KMS-11 (cell line): ENCODE measurements at regions not wholly inside any gene's neighbourhood (a gene's known extent, or its start where the extent isn't known, plus 50 kb on each side); places are given as distances from the start of the nearest gene placed in this dataset.

ENCODE experiments used
- H2AFZ ChIP-seq: fragments of 200-600 bp; sonication (generic); 2 replicates; pipeline ENCODE4 v1.6.1; 2016; ENCODE audit warnings: antibody characterized with exemption, mixed run types, low read depth
- H3K27ac ChIP-seq: fragments of 200-600 bp; sonication (generic); 2 replicates; pipeline ENCODE4 v1.6.1; 2016; ENCODE audit warnings: mild to moderate bottlenecking, mixed run types
- H3K27me3 ChIP-seq: fragments of 200-600 bp; sonication (generic); 2 replicates; pipeline ENCODE4 v1.6.1; 2017; ENCODE audit warnings: mild to moderate bottlenecking, low read depth, mixed run types, moderate library complexity; ENCODE audit not compliant: insufficient read depth
- H3K36me3 ChIP-seq: fragments of 200-600 bp; sonication (generic); 2 replicates; pipeline ENCODE4 v1.6.1; 2017; ENCODE audit warnings: mild to moderate bottlenecking, mixed run types; ENCODE audit not compliant: insufficient read depth
- H3K4me1 ChIP-seq: fragments of 200-600 bp; sonication (generic); 2 replicates; pipeline ENCODE4 v1.6.1; 2016; ENCODE audit warnings: mild to moderate bottlenecking, low read depth, mixed run types; ENCODE audit not compliant: poor library complexity, severe bottlenecking
- H3K4me2 ChIP-seq: fragments of 200-600 bp; sonication (generic); 2 replicates; pipeline ENCODE4 v1.7.0; 2016; ENCODE audit warnings: mild to moderate bottlenecking, mixed run types
- H3K4me3 ChIP-seq: fragments of 200-600 bp; sonication (generic); IDR thresholded peaks from 2 replicates; pipeline ENCODE4 v1.6.1; 2017; ENCODE audit warnings: low read depth, low read length, mixed read lengths; ENCODE audit not compliant: insufficient read depth
- H3K79me2 ChIP-seq: fragments of 200-600 bp; sonication (generic); 2 replicates; pipeline ENCODE4 v1.6.1; 2016; ENCODE audit warnings: low read depth, mixed run types; ENCODE audit not compliant: insufficient read depth
- H3K9ac ChIP-seq: fragments of 200-600 bp; sonication (generic); 2 replicates; pipeline ENCODE4 v1.6.1; 2016; ENCODE audit warnings: mild to moderate bottlenecking, mixed run types
- H4K20me1 ChIP-seq: fragments of 200-600 bp; sonication (generic); 2 replicates; pipeline ENCODE4 v1.6.1; 2016; ENCODE audit warnings: mild to moderate bottlenecking, mixed run types; ENCODE audit not compliant: insufficient read depth
- CTCF ChIP-seq: fragments of 200-600 bp; sonication (generic); conservative IDR thresholded peaks from 2 replicates; pipeline ENCODE4 v1.6.1; 2017; ENCODE audit warnings: low read depth, mild to moderate bottlenecking, antibody characterized with exemption, low read length, moderate library complexity, mixed read lengths

- Histone ChIP-seq H3K79me2 (peaks cover 46% of the 10 kb centered on the region; the same call in 1 of the 2 replicates), H3K27ac (no peak overlapping the region), H4K20me1 (peaks cover 13% of the 10 kb centered on the region; the same call in 1 of the 2 replicates), H3K4me2 (no peak overlapping the region), H2AFZ (no peak overlapping the region), H3K36me3 (no peaks in the 10 kb centered on the region), H3K4me1 (peaks cover 22% of the 10 kb centered on the region), H3K9ac (no peak overlapping the region), H3K4me3 (no peak overlapping the region), H3K27me3 (no peaks in the 10 kb centered on the region)
- no peak for TF ChIP-seq CTCF
Measured at GRCh38 chr19:46911456-46911855, 50.7 kb downstream of the ARHGAP35 start.

- no peak overlapping the region for H3K4me3 ChIP-seq
- no peak overlapping the region for H2AFZ ChIP-seq
- no peak overlapping the region for H3K9ac ChIP-seq
- TF ChIP-seq CTCF = no peak
- H3K36me3 ChIP-seq = no peaks in the 10 kb centered on the region
- no peaks in the 10 kb centered on the region for H3K27me3 ChIP-seq
- peak overlapping the region; percentile 25 for H3K4me2 ChIP-seq
- H3K4me1 ChIP-seq = peaks cover 31% of the 10 kb centered on the region
- no peak overlapping the region for H3K27ac ChIP-seq
- H4K20me1 ChIP-seq = peaks cover 25% of the 10 kb centered on the region; the same call in 1 of the 2 replicates
- peaks cover 46% of the 10 kb centered on the region; the same call in 1 of the 2 replicates for H3K79me2 ChIP-seq
Measured at GRCh38 chr19:46913198-46913851, 52.5 kb downstream of the ARHGAP35 start.

- Histone ChIP-seq H3K4me3 (no peak overlapping the region), H3K36me3 (peaks cover under 1% of the 10 kb centered on the region; the same call in 1 of the 2 replicates), H4K20me1 (peaks cover 24% of the 10 kb centered on the region; the same call in 1 of the 2 replicates), H3K4me2 (peak overlapping the region; percentile 25), H3K27ac (no peak overlapping the region), H3K9ac (no peak overlapping the region), H3K79me2 (peaks cover 42% of the 10 kb centered on the region; the same call in 1 of the 2 replicates), H3K27me3 (no peaks in the 10 kb centered on the region), H2AFZ (no peak overlapping the region), H3K4me1 (peaks cover 31% of the 10 kb centered on the region)
- TF ChIP-seq CTCF = no peak
Measured at GRCh38 chr19:46913852-46914430, 53.1 kb downstream of the ARHGAP35 start.

- Histone ChIP-seq H3K9ac (no peak overlapping the region), H3K4me2 (no peak overlapping the region), H3K79me2 (peaks cover 40% of the 10 kb centered on the region; the same call in 1 of the 2 replicates), H3K27me3 (no peaks in the 10 kb centered on the region), H4K20me1 (peaks cover 20% of the 10 kb centered on the region; the same call in 1 of the 2 replicates), H3K4me1 (peaks cover 31% of the 10 kb centered on the region), H2AFZ (no peak overlapping the region), H3K4me3 (no peak overlapping the region), H3K36me3 (peaks cover 6% of the 10 kb centered on the region; the same call in 1 of the 2 replicates), H3K27ac (no peak overlapping the region)
- no peak for TF ChIP-seq CTCF
Measured at GRCh38 chr19:46915386-46915785, 54.6 kb downstream of the ARHGAP35 start.
